HepG2 (cell line): ENCODE measurements at regions not wholly inside any gene's neighbourhood (a gene's known extent, or its start where the extent isn't known, plus 50 kb on each side); places are given as distances from the start of the nearest gene placed in this dataset.

Experiments used
- ATAC-seq: fragments of 200-7000 bp; cut with Tn5 transposase; 3 replicates; pipeline ENCODE4 v1.9.1; 2020; ENCODE audit warnings: mild to moderate bottlenecking, moderate library complexity
- BruUV-seq: library from RNA; stranded (reverse); fragments of 400-500 nt; replicated peaks from 2 replicates; lab custom pipeline; 2021; lab: Mats Ljungman, UMichigan
- CTCF ChIA-PET: fragments of 300-600 bp; formaldehyde crosslinking; extraction: SDS; loops from one replicate; lab custom pipeline; 2021; ENCODE audit warnings: low total read pairs, inconsistent platforms, low intra/inter-chr PET ratio; lab: Yijun Ruan, JAX
- POLR2A ChIA-PET: fragments of 350-600 bp; sonication (Branson Sonifier 250); formaldehyde crosslinking; loops from one replicate; lab custom pipeline; 2020; ENCODE audit warnings: antibody characterized with exemption, inconsistent platforms; lab: Yijun Ruan, JAX
- DNase-seq: peaks from one replicate; pipeline ENCODE4 v3.0.0-alpha.2; 2015; ENCODE audit warnings: low spot score
- FAIRE-seq: peaks from 3 replicates; lab custom pipeline; 2011; peaks lifted over from hg19 to GRCh38; lab: Jason Lieb, UNC
- H2AFZ ChIP-seq: one replicate; pipeline ENCODE4 v1.6.1; 2011; ENCODE audit warnings: low read length, inconsistent platforms
- H3K27ac ChIP-seq: fragments of 300-600 bp; 3 replicates; pipeline ENCODE4 v1.8.0; 2011; ENCODE audit warnings: mixed run types, mild to moderate bottlenecking, mixed read lengths, low read length, inconsistent platforms; ENCODE audit not compliant: insufficient read depth; ENCODE audit errors: extremely low read length
- H3K27me3 ChIP-seq, 2 experiments: fragments of 200-600 bp in 1 of 2; 2 replicates in 1 of 2; 3 replicates in 1 of 2; pipeline versions ENCODE4 v1.6.0 to v1.8.0; 2011; ENCODE audit warnings: low read length in 2 of 2, mild to moderate bottlenecking in 2 of 2, moderate library complexity in 2 of 2, inconsistent platforms in 1 of 2; ENCODE audit not compliant: insufficient read depth in 2 of 2, control insufficient read depth in 1 of 2
- H3K36me3 ChIP-seq, 2 experiments: fragments of 200-600 bp in 1 of 2; replicated peaks in 1 of 2; 2 replicates in 1 of 2; 3 replicates in 1 of 2; pipeline versions ENCODE4 v1.5.1 to v1.8.0; 2011; ENCODE audit warnings: low read length in 2 of 2, inconsistent platforms in 1 of 2; ENCODE audit not compliant: insufficient read depth in 2 of 2, control insufficient read depth in 1 of 2
- H3K4me1 ChIP-seq: 2 replicates; pipeline ENCODE4 v1.5.1; 2012; ENCODE audit warnings: low read length, inconsistent platforms; ENCODE audit not compliant: insufficient read depth
- H3K4me2 ChIP-seq: 2 replicates; pipeline ENCODE4 v1.6.0; 2011; ENCODE audit warnings: low read depth, low read length, inconsistent platforms
- H3K4me3 ChIP-seq, 3 experiments: fragments of 200-600 bp in 1 of 3; sonication (generic), shearing (Covaris generic) in 1 of 3; replicated peaks in 1 of 3; 2 replicates each; pipeline ENCODE4 v1.5.1; 2011 to 2016; ENCODE audit warnings: low read length in 3 of 3, inconsistent platforms in 2 of 3, low read depth in 2 of 3, mild to moderate bottlenecking in 2 of 3, control low read depth in 1 of 3, mixed read lengths in 1 of 3; ENCODE audit not compliant: insufficient read depth in 1 of 3
- H3K79me2 ChIP-seq: one replicate; pipeline ENCODE4 v1.6.1; 2011; ENCODE audit warnings: low read length, inconsistent platforms; ENCODE audit not compliant: insufficient read depth
- H3K9ac ChIP-seq: 2 replicates; pipeline ENCODE4 v1.6.0; 2011; ENCODE audit warnings: mild to moderate bottlenecking, low read depth, low read length, inconsistent platforms; ENCODE audit not compliant: insufficient read depth
- H3K9me3 ChIP-seq: 2 replicates; pipeline ENCODE4 v1.5.1; 2012; ENCODE audit warnings: mild to moderate bottlenecking, low read length
- H4K20me1 ChIP-seq: 2 replicates; pipeline ENCODE4 v1.6.0; 2011; ENCODE audit warnings: inconsistent platforms, mild to moderate bottlenecking, low read length, moderate library complexity; ENCODE audit not compliant: insufficient read depth
- ERF ChIP-seq: IDR thresholded peaks from 2 replicates; pipeline ENCODE4 v1.6.1; 2018; ENCODE audit warnings: missing biosample characterization, missing genetic modification reagents
- ETV5 ChIP-seq: IDR thresholded peaks from 2 replicates; pipeline ENCODE4 v1.6.1; 2018; ENCODE audit warnings: missing biosample characterization, missing genetic modification reagents, inconsistent platforms, borderline replicate concordance
- HHEX ChIP-seq: IDR thresholded peaks from 2 replicates; pipeline ENCODE4 v1.6.1; 2016; ENCODE audit warnings: control low read depth
- NBN ChIP-seq: fragments of 450-650 bp; conservative IDR thresholded peaks from 2 replicates; pipeline ENCODE4 v1.6.1; 2017
- NFE2 ChIP-seq: sonication (generic); formaldehyde crosslinking; IDR thresholded peaks from 2 replicates; pipeline ENCODE4 v1.4.0; 2020; ENCODE audit warnings: missing genetic modification reagents
- SIN3B ChIP-seq: fragments of 150-350 bp; IDR thresholded peaks from 2 replicates; pipeline ENCODE4 v1.6.1; 2014; ENCODE audit warnings: low read length
- SOX6 ChIP-seq, 2 experiments: fragments of 450-650 bp in 1 of 2; sonication (generic) in 1 of 2; formaldehyde crosslinking in 1 of 2; IDR thresholded peaks; 2 replicates each; pipeline versions ENCODE4 v1.4.0 to v1.6.1; 2017 to 2020; ENCODE audit warnings: antibody characterized with exemption in 1 of 2, mild to moderate bottlenecking in 1 of 2, missing genetic modification reagents in 1 of 2
- SP140L ChIP-seq: sonication (generic); formaldehyde crosslinking; IDR thresholded peaks from 2 replicates; pipeline ENCODE4 v1.4.0; 2020; ENCODE audit warnings: missing genetic modification reagents, borderline replicate concordance
- ZNF234 ChIP-seq: sonication (generic); formaldehyde crosslinking; conservative IDR thresholded peaks from 2 replicates; pipeline ENCODE4 v1.5.1; 2020; ENCODE audit warnings: mild to moderate bottlenecking, missing genetic modification reagents
- ZNF746 ChIP-seq: sonication (generic); formaldehyde crosslinking; IDR thresholded peaks from 2 replicates; pipeline ENCODE4 v1.8.0; 2022; ENCODE audit warnings: mild to moderate bottlenecking, missing genetic modification reagents
- WGBS: methylation state at CpG from one replicate; pipeline ENCODE4 v1.1.6; 2017; ENCODE audit warnings: low lambda C conversion rate; 5-methylcytosine and 5-hydroxymethylcytosine counted together
- in situ Hi-C: cut with HindIII; loops from 2 replicates; pipeline ENCODE4 v1.10.0; 2017; ENCODE audit warnings: low pct_unique_long_range_greater_than_20kb; ENCODE audit not compliant: extremely low pct_ligation_motif_present
- intact Hi-C: fragments of 100-400 bp; cut with micrococcal nuclease; formaldehyde crosslinking; loops from one replicate; pipeline ENCODE4 v1.10.0; 2022; ENCODE audit not compliant: unreplicated experiment
- TF ChIP-seq, protein P1 (sequence below): sonication (generic); formaldehyde crosslinking; IDR thresholded peaks from 2 replicates; pipeline ENCODE4 v1.5.0; 2020; ENCODE audit warnings: mild to moderate bottlenecking, missing genetic modification reagents
- TF ChIP-seq, protein P2 (sequence below): IDR thresholded peaks from 2 replicates; pipeline ENCODE4 v1.6.1; 2016; ENCODE audit warnings: low read depth, missing genetic modification reagents, missing compliant biosample characterization
- TF ChIP-seq, protein P3 (sequence below): sonication (generic); formaldehyde crosslinking; IDR thresholded peaks from 2 replicates; pipeline ENCODE4 v1.5.0; 2020; ENCODE audit warnings: missing genetic modification reagents
- TF ChIP-seq, protein P4 (sequence below): sonication (generic); formaldehyde crosslinking; IDR thresholded peaks from 2 replicates; pipeline ENCODE4 v1.4.0; 2020; ENCODE audit warnings: missing genetic modification reagents, low read depth, mild to moderate bottlenecking, borderline replicate concordance

DNA sequence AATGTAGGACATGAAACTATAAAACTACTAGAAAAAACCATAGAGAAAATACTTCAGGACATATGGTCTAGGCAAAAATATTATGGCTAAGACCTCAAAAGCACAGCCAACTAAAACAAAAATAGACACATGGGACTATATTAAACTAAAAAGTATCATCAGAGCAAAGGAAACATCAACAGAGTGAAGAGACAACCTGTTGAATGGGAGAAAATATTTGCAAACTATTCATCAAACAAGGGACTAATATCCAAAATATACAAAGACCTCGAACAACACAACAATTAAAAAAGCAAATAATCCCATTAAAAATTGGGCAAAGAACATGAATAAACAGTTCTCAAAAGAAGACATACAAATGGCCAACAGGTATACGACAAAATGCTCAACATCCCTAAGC lies 210.9 kb downstream of the PCSK1 start:
- Histone ChIP-seq H3K27me3 (no peaks in the 10 kb centered on the region), H3K9me3 (no peaks in the 10 kb centered on the region), H3K9ac (no peak overlapping the region)
- DNase-seq: no peak
- WGBS: 90% methylated on average over 2 of the region's 2 CpGs
- TF ChIP-seq, protein P1, sequence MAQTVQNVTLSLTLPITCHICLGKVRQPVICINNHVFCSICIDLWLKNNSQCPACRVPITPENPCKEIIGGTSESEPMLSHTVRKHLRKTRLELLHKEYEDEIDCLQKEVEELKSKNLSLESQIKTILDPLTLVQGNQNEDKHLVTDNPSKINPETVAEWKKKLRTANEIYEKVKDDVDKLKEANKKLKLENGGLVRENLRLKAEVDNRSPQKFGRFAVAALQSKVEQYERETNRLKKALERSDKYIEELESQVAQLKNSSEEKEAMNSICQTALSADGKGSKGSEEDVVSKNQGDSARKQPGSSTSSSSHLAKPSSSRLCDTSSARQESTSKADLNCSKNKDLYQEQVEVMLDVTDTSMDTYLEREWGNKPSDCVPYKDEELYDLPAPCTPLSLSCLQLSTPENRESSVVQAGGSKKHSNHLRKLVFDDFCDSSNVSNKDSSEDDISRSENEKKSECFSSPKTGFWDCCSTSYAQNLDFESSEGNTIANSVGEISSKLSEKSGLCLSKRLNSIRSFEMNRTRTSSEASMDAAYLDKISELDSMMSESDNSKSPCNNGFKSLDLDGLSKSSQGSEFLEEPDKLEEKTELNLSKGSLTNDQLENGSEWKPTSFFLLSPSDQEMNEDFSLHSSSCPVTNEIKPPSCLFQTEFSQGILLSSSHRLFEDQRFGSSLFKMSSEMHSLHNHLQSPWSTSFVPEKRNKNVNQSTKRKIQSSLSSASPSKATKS (CRISPR knock-in tag): no peak
- no peak for TF ChIP-seq ZNF234
- no peak for TF ChIP-seq HHEX (CRISPR knock-in tag)
- TF ChIP-seq, protein P2, sequence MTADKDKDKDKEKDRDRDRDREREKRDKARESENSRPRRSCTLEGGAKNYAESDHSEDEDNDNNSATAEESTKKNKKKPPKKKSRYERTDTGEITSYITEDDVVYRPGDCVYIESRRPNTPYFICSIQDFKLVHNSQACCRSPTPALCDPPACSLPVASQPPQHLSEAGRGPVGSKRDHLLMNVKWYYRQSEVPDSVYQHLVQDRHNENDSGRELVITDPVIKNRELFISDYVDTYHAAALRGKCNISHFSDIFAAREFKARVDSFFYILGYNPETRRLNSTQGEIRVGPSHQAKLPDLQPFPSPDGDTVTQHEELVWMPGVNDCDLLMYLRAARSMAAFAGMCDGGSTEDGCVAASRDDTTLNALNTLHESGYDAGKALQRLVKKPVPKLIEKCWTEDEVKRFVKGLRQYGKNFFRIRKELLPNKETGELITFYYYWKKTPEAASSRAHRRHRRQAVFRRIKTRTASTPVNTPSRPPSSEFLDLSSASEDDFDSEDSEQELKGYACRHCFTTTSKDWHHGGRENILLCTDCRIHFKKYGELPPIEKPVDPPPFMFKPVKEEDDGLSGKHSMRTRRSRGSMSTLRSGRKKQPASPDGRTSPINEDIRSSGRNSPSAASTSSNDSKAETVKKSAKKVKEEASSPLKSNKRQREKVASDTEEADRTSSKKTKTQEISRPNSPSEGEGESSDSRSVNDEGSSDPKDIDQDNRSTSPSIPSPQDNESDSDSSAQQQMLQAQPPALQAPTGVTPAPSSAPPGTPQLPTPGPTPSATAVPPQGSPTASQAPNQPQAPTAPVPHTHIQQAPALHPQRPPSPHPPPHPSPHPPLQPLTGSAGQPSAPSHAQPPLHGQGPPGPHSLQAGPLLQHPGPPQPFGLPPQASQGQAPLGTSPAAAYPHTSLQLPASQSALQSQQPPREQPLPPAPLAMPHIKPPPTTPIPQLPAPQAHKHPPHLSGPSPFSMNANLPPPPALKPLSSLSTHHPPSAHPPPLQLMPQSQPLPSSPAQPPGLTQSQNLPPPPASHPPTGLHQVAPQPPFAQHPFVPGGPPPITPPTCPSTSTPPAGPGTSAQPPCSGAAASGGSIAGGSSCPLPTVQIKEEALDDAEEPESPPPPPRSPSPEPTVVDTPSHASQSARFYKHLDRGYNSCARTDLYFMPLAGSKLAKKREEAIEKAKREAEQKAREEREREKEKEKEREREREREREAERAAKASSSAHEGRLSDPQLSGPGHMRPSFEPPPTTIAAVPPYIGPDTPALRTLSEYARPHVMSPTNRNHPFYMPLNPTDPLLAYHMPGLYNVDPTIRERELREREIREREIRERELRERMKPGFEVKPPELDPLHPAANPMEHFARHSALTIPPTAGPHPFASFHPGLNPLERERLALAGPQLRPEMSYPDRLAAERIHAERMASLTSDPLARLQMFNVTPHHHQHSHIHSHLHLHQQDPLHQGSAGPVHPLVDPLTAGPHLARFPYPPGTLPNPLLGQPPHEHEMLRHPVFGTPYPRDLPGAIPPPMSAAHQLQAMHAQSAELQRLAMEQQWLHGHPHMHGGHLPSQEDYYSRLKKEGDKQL (CRISPR knock-in tag): no peak
- no peak for TF ChIP-seq ETV5 (CRISPR knock-in tag)
- no peak for TF ChIP-seq NBN
- TF ChIP-seq SOX6 (IDR thresholded peaks at IDR 0.05): no peak
- TF ChIP-seq SOX6 (CRISPR knock-in tag; IDR thresholded peaks at IDR 0.05): no peak
- TF ChIP-seq, protein P3, sequence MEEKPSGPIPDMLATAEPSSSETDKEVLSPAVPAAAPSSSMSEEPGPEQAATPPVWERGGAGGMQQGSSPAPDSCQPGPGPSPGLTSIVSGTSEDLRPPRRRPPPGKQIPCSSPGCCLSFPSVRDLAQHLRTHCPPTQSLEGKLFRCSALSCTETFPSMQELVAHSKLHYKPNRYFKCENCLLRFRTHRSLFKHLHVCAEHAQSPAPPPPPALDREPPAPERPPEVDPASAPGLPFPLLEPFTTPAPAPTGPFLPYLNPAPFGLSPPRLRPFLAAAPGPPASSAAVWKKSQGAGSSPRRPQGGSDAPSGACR: no peak
- TF ChIP-seq ERF: no peak
- TF ChIP-seq SIN3B: no peak
- TF ChIP-seq SP140L: no peak
- TF ChIP-seq ZNF746 (CRISPR knock-in tag): no peak
- TF ChIP-seq, protein P4, sequence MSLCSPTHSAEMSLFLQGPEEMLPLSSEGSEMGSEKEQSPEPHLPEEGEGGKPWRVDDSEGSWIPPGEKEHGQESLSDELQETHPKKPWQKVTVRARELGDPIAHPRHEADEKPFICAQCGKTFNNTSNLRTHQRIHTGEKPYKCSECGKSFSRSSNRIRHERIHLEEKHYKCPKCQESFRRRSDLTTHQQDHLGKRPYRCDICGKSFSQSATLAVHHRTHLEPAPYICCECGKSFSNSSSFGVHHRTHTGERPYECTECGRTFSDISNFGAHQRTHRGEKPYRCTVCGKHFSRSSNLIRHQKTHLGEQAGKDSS (CRISPR knock-in tag): no peak
- no peak for TF ChIP-seq NFE2 (CRISPR knock-in tag)
- TF ChIP-seq, all 625 proteins: peak for 0
- Histone ChIP-seq H3K4me2 (no peak overlapping the region), H3K27ac (no peak overlapping the region), H3K79me2 (no peaks in the 10 kb centered on the region), H4K20me1 (no peaks in the 10 kb centered on the region), H3K36me3 (no peaks in the 10 kb centered on the region), H3K4me3 (no peak overlapping the region), H3K4me1 (peaks cover 5% of the 10 kb centered on the region; the same call in 1 of the 2 replicates), H2AFZ (no peak overlapping the region)
- intact Hi-C loops (no loop called here), in situ Hi-C loops (no loop called here)
- ChIA-PET POLR2A (no interaction called here), CTCF (no interaction called here)
- no peak for ATAC-seq
- no peak for FAIRE-seq
- no TSS peak for BruUV-seq
